CD1c-positive myeloid dendritic cell (primary cell): ENCODE measurements at regions not wholly inside any gene's neighbourhood (a gene's known extent, or its start where the extent isn't known, plus 50 kb on each side); places are given as distances from the start of the nearest gene placed in this dataset.

Experiments
- DNase-seq: peaks from one replicate; pipeline ENCODE4 v3.0.0-alpha.2; 2016; ENCODE audit errors: extremely low spot score

- DNase-seq, result no peak
Observed at GRCh38 chr2:14336759-14337382, 295.6 kb upstream of the LRATD1 start.

- DNase-seq, result no peak
Observed at GRCh38 chr2:14340703-14341102, 291.8 kb upstream of the LRATD1 start.

GRCh38 chr2:14342313-14342712 lies 290.2 kb upstream of the LRATD1 start:
- no peak for DNase-seq

GRCh38 chr2:14344355-14344754 lies 288.2 kb upstream of the LRATD1 start:
- DNase-seq, result no peak

- DNase-seq, result no peak
Observed at GRCh38 chr2:14348247-14348646, 284.3 kb upstream of the LRATD1 start.

GRCh38 chr2:14350856-14351255 lies 281.7 kb upstream of the LRATD1 start:
- no peak for DNase-seq

GRCh38 chr2:14352067-14352466 lies 280.4 kb upstream of the LRATD1 start:
- DNase-seq, result no peak

GRCh38 chr2:14354231-14354630 lies 278.3 kb upstream of the LRATD1 start:
- no peak for DNase-seq

GRCh38 chr2:14355102-14355501 lies 277.4 kb upstream of the LRATD1 start:
- DNase-seq, result no peak

GRCh38 chr2:14358339-14358738 lies 274.2 kb upstream of the LRATD1 start:
- no peak for DNase-seq

GRCh38 chr2:14358774-14359173 lies 273.7 kb upstream of the LRATD1 start:
- DNase-seq, result no peak

- no peak for DNase-seq
Observed at GRCh38 chr2:14363137-14363536, 269.4 kb upstream of the LRATD1 start.

GRCh38 chr2:14363976-14364375 lies 268.5 kb upstream of the LRATD1 start:
- DNase-seq, result no peak

GRCh38 chr2:14364471-14364870 lies 268.0 kb upstream of the LRATD1 start:
- DNase-seq, result no peak

GRCh38 chr2:14385043-14385442 lies 247.5 kb upstream of the LRATD1 start:
- DNase-seq, result no peak

GRCh38 chr2:14387332-14387731 lies 245.2 kb upstream of the LRATD1 start:
- DNase-seq, result no peak

- DNase-seq, result no peak
Observed at GRCh38 chr2:14388724-14389123, 243.8 kb upstream of the LRATD1 start.

- no peak for DNase-seq
Observed at GRCh38 chr2:14396533-14397083, 235.9 kb upstream of the LRATD1 start.

- no peak for DNase-seq
Observed at GRCh38 chr2:14398641-14399040, 233.9 kb upstream of the LRATD1 start.

- no peak for DNase-seq
Observed at GRCh38 chr2:14401873-14402272, 230.6 kb upstream of the LRATD1 start.

GRCh38 chr2:14408695-14409094 lies 223.8 kb upstream of the LRATD1 start:
- no peak for DNase-seq

GRCh38 chr2:14417551-14417950 lies 215.0 kb upstream of the LRATD1 start:
- no peak for DNase-seq

- DNase-seq, result no peak
Observed at GRCh38 chr2:14418115-14418514, 214.4 kb upstream of the LRATD1 start.

- DNase-seq, result no peak
Observed at GRCh38 chr2:14420851-14421250, 211.7 kb upstream of the LRATD1 start.
